Upper lobe of left lung (tissue), 4 donors: ENCODE measurements at regions not wholly inside any gene's neighbourhood (a gene's known extent, or its start where the extent isn't known, plus 50 kb on each side); places are given as distances from the start of the nearest gene placed in this dataset.

ENCODE experiments used
- POLR2A ChIP-seq, 4 donors: fragments of 450-650 bp; IDR thresholded peaks; one replicate each; pipeline ENCODE4 v1.5.1; 2016 to 2017; ENCODE audit warnings: antibody characterized with exemption in 4 of 4, mild to moderate bottlenecking in 2 of 4
- POLR2AphosphoS5 ChIP-seq, 2 donors: sonication (generic); formaldehyde crosslinking; IDR thresholded peaks; one replicate each; pipeline ENCODE4 v1.5.1; 2017; ENCODE audit warnings: antibody characterized with exemption in 2 of 2

DNA sequence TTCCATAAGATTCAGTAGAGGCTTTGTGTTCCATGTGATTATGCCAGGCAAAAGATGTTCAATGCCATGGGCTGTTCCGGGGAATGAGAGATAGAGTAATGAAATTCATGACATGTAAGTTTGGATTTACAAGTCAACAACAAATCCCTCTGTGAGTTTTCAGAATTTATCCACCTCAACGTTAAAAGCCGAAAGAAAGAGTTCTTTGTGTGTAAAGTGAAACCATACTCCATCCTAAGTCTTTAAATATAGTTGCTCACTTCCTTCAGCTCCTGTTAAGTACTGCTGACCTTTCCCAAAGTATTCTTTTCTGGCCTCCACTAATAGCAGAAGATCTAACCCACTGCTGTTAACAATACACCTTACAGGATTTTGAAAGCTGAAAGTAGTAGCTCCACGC, 190.0 kb downstream of the TMX1 start:
- TF ChIP-seq POLR2A (IDR thresholded peaks at IDR 0.05) (no peak), POLR2AphosphoS5 (IDR thresholded peaks at IDR 0.05) (no peak)
